Thoracic aorta (tissue), 2 donors: ENCODE measurements at regions not wholly inside any gene's neighbourhood (a gene's known extent, or its start where the extent isn't known, plus 50 kb on each side); places are given as distances from the start of the nearest gene placed in this dataset.
"Not testable (repeated sequence)": the region's sequence is repeated elsewhere in the genome, so short reads cannot be mapped to it uniquely, and the experiment has no call there.

Experiments
- ATAC-seq: fragments of 150-250 bp; one replicate; pipeline ENCODE4 v1.8.0; 2017; ENCODE audit warnings: low read depth; ENCODE audit not compliant: insufficient number of reproducible peaks, low FRiP score
- DNase-seq: peaks from one replicate; pipeline ENCODE4 v3.0.0-alpha.2; 2020; ENCODE audit warnings: low spot score
- H3K27ac ChIP-seq, 2 donors: fragments of 200-600 bp; sonication (generic); 1 replicate in 1 of 2; 2 replicates in 1 of 2; pipeline ENCODE4 v1.5.1; 2016; ENCODE audit warnings: mild to moderate bottlenecking in 2 of 2, moderate library complexity in 2 of 2
- H3K27me3 ChIP-seq: fragments of 200-600 bp; sonication (generic); replicated peaks from 2 replicates; pipeline ENCODE4 v1.6.0; 2016; ENCODE audit warnings: mild to moderate bottlenecking; ENCODE audit not compliant: insufficient read depth
- H3K36me3 ChIP-seq: fragments of 200-600 bp; sonication (generic); one replicate; pipeline ENCODE4 v1.5.1; 2016
- H3K4me1 ChIP-seq, 2 donors: fragments of 200-600 bp; sonication (generic); 1 replicate in 1 of 2; 2 replicates in 1 of 2; pipeline versions ENCODE4 v1.5.1 to v1.6.0; 2016; ENCODE audit warnings: low read depth in 2 of 2, mild to moderate bottlenecking in 1 of 2; ENCODE audit not compliant: control insufficient read depth in 1 of 2
- H3K4me3 ChIP-seq: fragments of 200-600 bp; sonication (generic); 2 replicates; pipeline ENCODE4 v1.5.1; 2016; ENCODE audit warnings: mild to moderate bottlenecking
- H3K9me3 ChIP-seq: fragments of 200-600 bp; sonication (generic); 2 replicates; pipeline ENCODE4 v1.5.1; 2016
- CTCF ChIP-seq: fragments of 200-600 bp; sonication (generic); IDR thresholded peaks from one replicate; pipeline ENCODE4 v1.5.1; 2019; ENCODE audit warnings: antibody characterized with exemption

GRCh38 chr9:135282808-135283207 lies 195.3 kb downstream of the OLFM1 start:
- H3K27ac ChIP-seq: no peak overlapping the region
- no peaks in the 10 kb centered on the region for H3K36me3 ChIP-seq
- H3K4me3 ChIP-seq: no peak overlapping the region
- peaks cover 0 to 11% of the 10 kb centered on the region in 2 donors for H3K4me1 ChIP-seq
- no peak for DNase-seq
- no peaks in the 10 kb centered on the region for H3K9me3 ChIP-seq
- ATAC-seq: no peak
- TF ChIP-seq CTCF: no peak
- no peaks in the 10 kb centered on the region for H3K27me3 ChIP-seq

- ATAC-seq: no peak
Measured at GRCh38 chr9:135283671-135284070, 195.9 kb upstream of the PPP1R26 start.

GRCh38 chr9:135284386-135285134 lies 195.0 kb upstream of the PPP1R26 start:
- H3K36me3 ChIP-seq: no peaks in the 10 kb centered on the region
- no peak for ATAC-seq

More at GRCh38 chr9:135283671-135284070, 195.9 kb upstream of the PPP1R26 start:
- no peaks in the 10 kb centered on the region for H3K36me3 ChIP-seq
- H3K9me3 ChIP-seq: no peaks in the 10 kb centered on the region
- TF ChIP-seq CTCF: no peak
- H3K27ac ChIP-seq: no peak overlapping the region
- DNase-seq: no peak
- no peak overlapping the region for H3K4me3 ChIP-seq
- H3K27me3 ChIP-seq: no peaks in the 10 kb centered on the region
- H3K4me1 ChIP-seq: peaks cover 0 to 11% of the 10 kb centered on the region in 2 donors

GRCh38 chr9:135286187-135286925 lies 193.2 kb upstream of the PPP1R26 start:
- not testable (repeated sequence) for H3K27ac ChIP-seq, ATAC-seq, DNase-seq, H3K36me3 ChIP-seq, H3K27me3 ChIP-seq, H3K9me3 ChIP-seq, H3K4me1 ChIP-seq, H3K4me3 ChIP-seq

More at GRCh38 chr9:135284386-135285134, 195.0 kb upstream of the PPP1R26 start:
- H3K4me1 ChIP-seq: peaks cover 0 to 11% of the 10 kb centered on the region in 2 donors
- no peaks in the 10 kb centered on the region for H3K9me3 ChIP-seq
- H3K4me3 ChIP-seq: no peak overlapping the region
- H3K27me3 ChIP-seq: no peaks in the 10 kb centered on the region
- DNase-seq: no peak
- no peak for TF ChIP-seq CTCF
- no peak overlapping the region for H3K27ac ChIP-seq

GRCh38 chr9:135286961-135287360 lies 192.6 kb upstream of the PPP1R26 start:
- DNase-seq: no peak
- H3K4me3 ChIP-seq: no peak overlapping the region
- ATAC-seq: no peak
- no peak overlapping the region for H3K27ac ChIP-seq
- TF ChIP-seq CTCF: no peak
- H3K9me3 ChIP-seq: no peaks in the 10 kb centered on the region
- H3K36me3 ChIP-seq: no peaks in the 10 kb centered on the region
- H3K27me3 ChIP-seq: no peaks in the 10 kb centered on the region
- H3K4me1 ChIP-seq: peaks cover 0 to 3% of the 10 kb centered on the region in 2 donors
